ENCODE measurements at regions not wholly inside any gene's neighbourhood (a gene's known extent, or its start where the extent isn't known, plus 50 kb on each side); places are given as distances from the start of the nearest gene placed in this dataset.

DNA sequence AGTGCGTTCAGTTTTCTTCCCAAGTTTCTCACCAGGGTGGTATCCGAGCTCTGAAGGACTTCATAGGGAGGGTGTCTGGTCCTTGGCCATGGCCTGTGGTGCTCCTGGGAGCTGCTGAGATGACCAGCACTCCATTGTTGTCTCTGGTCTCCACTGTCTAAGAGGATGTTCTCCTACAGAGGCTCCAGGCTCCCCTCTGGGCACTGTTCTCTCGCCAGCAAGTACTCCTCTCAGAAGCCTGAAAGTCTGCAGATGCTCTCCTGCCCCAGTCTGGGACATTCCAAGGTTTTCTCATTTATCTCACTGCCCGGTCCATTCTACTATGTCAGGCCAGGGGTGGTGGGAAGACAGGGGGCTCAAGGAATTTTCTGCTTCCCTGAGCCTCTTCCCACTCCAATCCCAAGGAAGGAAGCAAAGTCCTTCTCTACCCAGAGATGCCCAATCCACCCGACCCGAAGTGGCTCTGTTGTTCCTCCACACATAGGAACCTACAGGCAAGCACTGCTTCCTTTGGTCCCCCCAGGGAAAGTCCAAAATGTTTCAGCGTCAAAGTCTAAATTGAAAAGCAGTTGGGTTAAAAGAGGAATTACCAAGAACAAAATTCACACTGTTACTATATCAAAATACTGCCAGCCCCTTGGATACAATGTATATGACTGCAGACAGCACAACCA is 110.5 kb downstream of the GYPC start:
- no peak for TF ChIP-seq POLR2AphosphoS5 (IDR thresholded peaks at IDR 0.05)
- TF ChIP-seq, protein P1, sequence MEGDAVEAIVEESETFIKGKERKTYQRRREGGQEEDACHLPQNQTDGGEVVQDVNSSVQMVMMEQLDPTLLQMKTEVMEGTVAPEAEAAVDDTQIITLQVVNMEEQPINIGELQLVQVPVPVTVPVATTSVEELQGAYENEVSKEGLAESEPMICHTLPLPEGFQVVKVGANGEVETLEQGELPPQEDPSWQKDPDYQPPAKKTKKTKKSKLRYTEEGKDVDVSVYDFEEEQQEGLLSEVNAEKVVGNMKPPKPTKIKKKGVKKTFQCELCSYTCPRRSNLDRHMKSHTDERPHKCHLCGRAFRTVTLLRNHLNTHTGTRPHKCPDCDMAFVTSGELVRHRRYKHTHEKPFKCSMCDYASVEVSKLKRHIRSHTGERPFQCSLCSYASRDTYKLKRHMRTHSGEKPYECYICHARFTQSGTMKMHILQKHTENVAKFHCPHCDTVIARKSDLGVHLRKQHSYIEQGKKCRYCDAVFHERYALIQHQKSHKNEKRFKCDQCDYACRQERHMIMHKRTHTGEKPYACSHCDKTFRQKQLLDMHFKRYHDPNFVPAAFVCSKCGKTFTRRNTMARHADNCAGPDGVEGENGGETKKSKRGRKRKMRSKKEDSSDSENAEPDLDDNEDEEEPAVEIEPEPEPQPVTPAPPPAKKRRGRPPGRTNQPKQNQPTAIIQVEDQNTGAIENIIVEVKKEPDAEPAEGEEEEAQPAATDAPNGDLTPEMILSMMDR (IDR thresholded peaks at IDR 0.05 in 8 of 11, conservative IDR thresholded peaks at IDR 0.05 in 3 of 11): no peak
- no peak for TF ChIP-seq POLR2A (IDR thresholded peaks at IDR 0.05)
